ENCODE measurements at regions not wholly inside any gene's neighbourhood (a gene's known extent, or its start where the extent isn't known, plus 50 kb on each side); places are given as distances from the start of the nearest gene placed in this dataset.

- H3K4me1 ChIP-seq: no peaks in the 10 kb centered on the region
- H3K36me3 Mint-ChIP-seq (ENCODE audit: insufficient read depth, unreplicated experiment): no peaks in the 10 kb centered on the region
- H3K27ac Mint-ChIP-seq (ENCODE audit: unreplicated experiment): no peak overlapping the region
- H3K9me3 ChIP-seq: no peaks in the 10 kb centered on the region
- H3K36me3 ChIP-seq (ENCODE audit: control insufficient read depth, insufficient read depth, low read length): no peaks in the 10 kb centered on the region
- H3K4me3 ChIP-seq (ENCODE audit: low read depth, low read length): no peak overlapping the region
- no peaks in the 10 kb centered on the region for H3K27me3 ChIP-seq (replicated peaks; ENCODE audit: control insufficient read depth, insufficient read depth, low read length)
- ChIA-PET CTCF (no interaction called here), POLR2A (no interaction called here)
- no peak for TF ChIP-seq CTCF (IDR thresholded peaks at IDR 0.05; ENCODE audit: insufficient read depth in 1 of 2, low read depth in 1 of 2, low read length in 1 of 2, severe bottlenecking in 1 of 2, unreplicated experiment in 1 of 2)
- H3K4me1 Mint-ChIP-seq (ENCODE audit: low read depth, unreplicated experiment): no peaks in the 10 kb centered on the region
- no peaks in the 10 kb centered on the region for H3K9me3 Mint-ChIP-seq (ENCODE audit: unreplicated experiment)
- DNase-seq: no peak
- intact Hi-C loops (cut with micrococcal nuclease; ENCODE audit: unreplicated experiment): no loop called here
- no peak overlapping the region for H3K4me3 Mint-ChIP-seq (ENCODE audit: unreplicated experiment)
- peaks cover 6% of the 10 kb centered on the region for H3K27me3 Mint-ChIP-seq (ENCODE audit: insufficient read depth, unreplicated experiment)
- no TSS peak for BruUV-seq (replicated peaks)
Observed at GRCh38 chr20:54377992-54378773, 97.2 kb upstream of the DOK5 start.

- H3K36me3 ChIP-seq (ENCODE audit: control insufficient read depth, insufficient read depth, low read length): no peaks in the 10 kb centered on the region
- no peaks in the 10 kb centered on the region for H3K36me3 Mint-ChIP-seq (ENCODE audit: insufficient read depth, unreplicated experiment)
- BruUV-seq (replicated peaks): no TSS peak
Observed at GRCh38 chr20:54379893-54380584, 95.4 kb upstream of the DOK5 start.

GRCh38 chr20:54382419-54382818, 93.0 kb upstream of the DOK5 start:
- H3K4me3 ChIP-seq (ENCODE audit: low read depth, low read length): no peak overlapping the region
- H3K4me1 Mint-ChIP-seq (ENCODE audit: low read depth, unreplicated experiment): no peaks in the 10 kb centered on the region
- intact Hi-C loops (cut with micrococcal nuclease; ENCODE audit: unreplicated experiment): no loop called here
- CTCF ChIA-PET: no interaction called here
- H3K27me3 Mint-ChIP-seq (ENCODE audit: insufficient read depth, unreplicated experiment): peaks cover 20% of the 10 kb centered on the region
- no peak overlapping the region for H3K27ac Mint-ChIP-seq (ENCODE audit: unreplicated experiment)
- H3K4me3 Mint-ChIP-seq (ENCODE audit: unreplicated experiment): no peak overlapping the region
- H3K36me3 ChIP-seq (ENCODE audit: control insufficient read depth, insufficient read depth, low read length): no peaks in the 10 kb centered on the region
- no peaks in the 10 kb centered on the region for H3K4me1 ChIP-seq
- BruUV-seq (replicated peaks): no TSS peak
- no peak for DNase-seq
- H3K9me3 ChIP-seq: no peaks in the 10 kb centered on the region
- H3K27me3 ChIP-seq (replicated peaks; ENCODE audit: control insufficient read depth, insufficient read depth, low read length): no peaks in the 10 kb centered on the region
- H3K36me3 Mint-ChIP-seq (ENCODE audit: insufficient read depth, unreplicated experiment): no peaks in the 10 kb centered on the region
- TF ChIP-seq CTCF (IDR thresholded peaks at IDR 0.05; ENCODE audit: insufficient read depth in 1 of 2, low read depth in 1 of 2, low read length in 1 of 2, severe bottlenecking in 1 of 2, unreplicated experiment in 1 of 2): no peak
- no peaks in the 10 kb centered on the region for H3K9me3 Mint-ChIP-seq (ENCODE audit: unreplicated experiment)
- POLR2A ChIA-PET: no interaction called here

More at GRCh38 chr20:54379893-54380584, 95.4 kb upstream of the DOK5 start:
- Histone ChIP-seq H3K27me3 (replicated peaks; ENCODE audit: control insufficient read depth, insufficient read depth, low read length) (no peaks in the 10 kb centered on the region), H3K9me3 (no peaks in the 10 kb centered on the region), H3K4me1 (no peaks in the 10 kb centered on the region), H3K4me3 (ENCODE audit: low read depth, low read length) (no peak overlapping the region)
- ChIA-PET CTCF (no interaction called here), POLR2A (no interaction called here)
- Mint-ChIP-seq H3K4me3 (ENCODE audit: unreplicated experiment) (no peak overlapping the region), H3K9me3 (ENCODE audit: unreplicated experiment) (no peaks in the 10 kb centered on the region), H3K27ac (ENCODE audit: unreplicated experiment) (no peak overlapping the region), H3K4me1 (ENCODE audit: low read depth, unreplicated experiment) (no peaks in the 10 kb centered on the region), H3K27me3 (ENCODE audit: insufficient read depth, unreplicated experiment) (peaks cover 15% of the 10 kb centered on the region)
- intact Hi-C loops (cut with micrococcal nuclease; ENCODE audit: unreplicated experiment): no loop called here
- TF ChIP-seq CTCF (IDR thresholded peaks at IDR 0.05; ENCODE audit: insufficient read depth in 1 of 2, low read depth in 1 of 2, low read length in 1 of 2, severe bottlenecking in 1 of 2, unreplicated experiment in 1 of 2): no peak
- DNase-seq: no peak

Measured in Caco-2 (cell line).